OCI-LY1 (cell line): ENCODE measurements at regions not wholly inside any gene's neighbourhood (a gene's known extent, or its start where the extent isn't known, plus 50 kb on each side); places are given as distances from the start of the nearest gene placed in this dataset.

Experiments used
- H2AFZ ChIP-seq: fragments of 200-600 bp; sonication (generic), shearing (Covaris generic); 2 replicates; pipeline ENCODE4 v1.6.0; 2014; ENCODE audit warnings: antibody characterized with exemption, mild to moderate bottlenecking, low read length
- H3F3A ChIP-seq: fragments of 200-600 bp; sonication (generic), shearing (Covaris generic); 2 replicates; pipeline ENCODE4 v1.6.0; 2014; ENCODE audit warnings: mild to moderate bottlenecking, antibody characterized with exemption, low read length, moderate library complexity; ENCODE audit not compliant: insufficient read depth
- H3K27ac ChIP-seq: fragments of 200-600 bp; sonication (generic); 2 replicates; pipeline ENCODE4 v1.5.1; 2014; ENCODE audit warnings: low read length, mixed run types, mild to moderate bottlenecking, low read depth; ENCODE audit not compliant: poor library complexity, severe bottlenecking
- H3K27me3 ChIP-seq: fragments of 200-600 bp; sonication (generic); 2 replicates; pipeline ENCODE4 v1.6.0; 2014; ENCODE audit warnings: antibody characterized with exemption, mild to moderate bottlenecking, low read length, moderate library complexity; ENCODE audit not compliant: insufficient read depth
- H3K36me3 ChIP-seq: fragments of 200-600 bp; sonication (generic); 2 replicates; pipeline ENCODE4 v1.6.1; 2014; ENCODE audit warnings: mild to moderate bottlenecking, antibody characterized with exemption, low read length, moderate library complexity, mixed read lengths; ENCODE audit not compliant: insufficient read depth
- H3K4me1 ChIP-seq: fragments of 200-600 bp; sonication (generic); 2 replicates; pipeline ENCODE4 v1.5.1; 2014; ENCODE audit warnings: mild to moderate bottlenecking, low read length, moderate library complexity; ENCODE audit not compliant: insufficient read depth, severe bottlenecking
- H3K4me2 ChIP-seq: fragments of 200-600 bp; sonication (generic), shearing (Covaris generic); 2 replicates; pipeline ENCODE4 v1.6.1; 2014; ENCODE audit warnings: low read length
- H3K4me3 ChIP-seq: fragments of 200-600 bp; sonication (generic); 2 replicates; pipeline ENCODE4 v1.5.1; 2014; ENCODE audit warnings: low read length, low read depth, mild to moderate bottlenecking, mixed read lengths; ENCODE audit not compliant: poor library complexity, severe bottlenecking
- H3K79me2 ChIP-seq: fragments of 200-600 bp; shearing (Covaris generic); 2 replicates; pipeline ENCODE4 v1.6.1; 2016; ENCODE audit warnings: mixed run types, low read length, mixed read lengths; ENCODE audit not compliant: insufficient read depth
- H3K9ac ChIP-seq: fragments of 200-600 bp; sonication (generic), shearing (Covaris generic); 2 replicates; pipeline ENCODE4 v1.6.1; 2014; ENCODE audit warnings: mild to moderate bottlenecking, low read length, mixed read lengths
- H3K9me2 ChIP-seq: fragments of 200-600 bp; sonication (generic), shearing (Covaris generic); 2 replicates; pipeline ENCODE4 v1.6.1; 2014; ENCODE audit warnings: low read depth, mild to moderate bottlenecking, low read length, mixed read lengths
- H3K9me3 ChIP-seq: fragments of 200-600 bp; shearing (Covaris generic); 2 replicates; pipeline ENCODE4 v1.6.1; 2014; ENCODE audit warnings: low read length, mixed read lengths
- H4K20me1 ChIP-seq: fragments of 200-600 bp; sonication (generic), shearing (Covaris generic); 2 replicates; pipeline ENCODE4 v1.6.0; 2016; ENCODE audit warnings: mild to moderate bottlenecking, low read length; ENCODE audit not compliant: insufficient read depth
- CTCF ChIP-seq: fragments of 200-600 bp; sonication (generic), shearing (Covaris generic); IDR thresholded peaks from 2 replicates; pipeline ENCODE4 v1.5.1; 2017; ENCODE audit warnings: mild to moderate bottlenecking, antibody characterized with exemption, low read length, moderate library complexity, mixed read lengths
- EZH2 ChIP-seq: fragments of 200-600 bp; sonication (generic), shearing (Covaris generic); IDR thresholded peaks from 2 replicates; pipeline ENCODE4 v1.8.0; 2017; ENCODE audit warnings: borderline replicate concordance, mixed run types, mild to moderate bottlenecking, antibody characterized with exemption, low read length, moderate library complexity, mixed read lengths

- Histone ChIP-seq H3K9me2 (no peaks in the 10 kb centered on the region), H3K36me3 (no peaks in the 10 kb centered on the region), H3K27ac (no peak overlapping the region), H3K27me3 (no peaks in the 10 kb centered on the region), H3K9me3 (no peaks in the 10 kb centered on the region), H3K4me1 (peaks cover 9% of the 10 kb centered on the region), H2AFZ (no peak overlapping the region), H3F3A (no peaks in the 10 kb centered on the region), H3K79me2 (no peaks in the 10 kb centered on the region), H3K4me3 (no peak overlapping the region), H3K9ac (no peak overlapping the region), H4K20me1 (no peaks in the 10 kb centered on the region), H3K4me2 (no peak overlapping the region)
- TF ChIP-seq EZH2 (no peak), CTCF (no peak)
These were observed 52.2 kb upstream of the SPACA1 start for GRCh38 chr6:87995461-87995860.

GRCh38 chr6:87993356-87993755 lies 54.3 kb upstream of the SPACA1 start:
- no peak overlapping the region for H3K4me2 ChIP-seq
- H2AFZ ChIP-seq, result no peak overlapping the region
- no peaks in the 10 kb centered on the region for H3K9me2 ChIP-seq
- H3K79me2 ChIP-seq, result no peaks in the 10 kb centered on the region
- H3K4me1 ChIP-seq, result peaks cover 2% of the 10 kb centered on the region
- H4K20me1 ChIP-seq, result no peaks in the 10 kb centered on the region
- TF ChIP-seq EZH2, result no peak
- H3K27ac ChIP-seq, result no peak overlapping the region
- H3K9ac ChIP-seq, result no peak overlapping the region
- no peaks in the 10 kb centered on the region for H3K36me3 ChIP-seq
- no peak overlapping the region for H3K4me3 ChIP-seq
- H3F3A ChIP-seq, result no peaks in the 10 kb centered on the region
- no peaks in the 10 kb centered on the region for H3K9me3 ChIP-seq
- H3K27me3 ChIP-seq, result no peaks in the 10 kb centered on the region

GRCh38 chr6:87990871-87991270 lies 56.8 kb upstream of the SPACA1 start:
- Histone ChIP-seq H3K27me3 (no peaks in the 10 kb centered on the region), H3K36me3 (no peaks in the 10 kb centered on the region), H4K20me1 (no peaks in the 10 kb centered on the region), H3K4me1 (no peaks in the 10 kb centered on the region), H3K9ac (no peak overlapping the region), H3K4me3 (no peak overlapping the region), H3K4me2 (no peak overlapping the region), H3F3A (no peaks in the 10 kb centered on the region), H3K79me2 (no peaks in the 10 kb centered on the region), H2AFZ (0 out of 2 replicates have a peak overlapping the region, but pooled peaks have one; percentile 47), H3K27ac (no peak overlapping the region), H3K9me3 (no peaks in the 10 kb centered on the region), H3K9me2 (no peaks in the 10 kb centered on the region)
- TF ChIP-seq EZH2 (no peak), CTCF (no peak)

GRCh38 chr6:87982134-87982533 lies 65.5 kb upstream of the SPACA1 start:
- no peaks in the 10 kb centered on the region for H3K9me2 ChIP-seq
- H3K4me2 ChIP-seq, result no peak overlapping the region
- no peak overlapping the region for H3K27ac ChIP-seq
- no peaks in the 10 kb centered on the region for H3F3A ChIP-seq
- H3K4me1 ChIP-seq, result no peaks in the 10 kb centered on the region
- TF ChIP-seq EZH2, result no peak
- TF ChIP-seq CTCF, result no peak
- no peaks in the 10 kb centered on the region for H3K9me3 ChIP-seq
- no peaks in the 10 kb centered on the region for H4K20me1 ChIP-seq
- H2AFZ ChIP-seq, result no peak overlapping the region
- no peak overlapping the region for H3K4me3 ChIP-seq
- H3K79me2 ChIP-seq, result no peaks in the 10 kb centered on the region
- no peaks in the 10 kb centered on the region for H3K27me3 ChIP-seq
- no peak overlapping the region for H3K9ac ChIP-seq
- H3K36me3 ChIP-seq, result no peaks in the 10 kb centered on the region
